Subcutaneous abdominal adipose tissue (tissue), 5 donors: ENCODE measurements at regions not wholly inside any gene's neighbourhood (a gene's known extent, or its start where the extent isn't known, plus 50 kb on each side); places are given as distances from the start of the nearest gene placed in this dataset.

ENCODE experiments used
- H3K27ac ChIP-seq: one replicate; pipeline ENCODE4 v1.7.0; 2013; ENCODE audit warnings: low read depth, mild to moderate bottlenecking, inconsistent platforms, low read length, moderate library complexity
- H3K27me3 ChIP-seq, 5 donors: one replicate each; pipeline ENCODE4 v1.7.0; 2013; ENCODE audit warnings: low read length in 5 of 5, inconsistent platforms in 1 of 5; ENCODE audit not compliant: control insufficient read depth in 5 of 5, insufficient read depth in 4 of 5
- H3K36me3 ChIP-seq, 5 donors: one replicate each; pipeline ENCODE4 v1.7.0; 2013; ENCODE audit warnings: low read length in 5 of 5; ENCODE audit not compliant: control insufficient read depth in 5 of 5, insufficient read depth in 5 of 5
- H3K4me1 ChIP-seq, 5 donors: one replicate each; pipeline ENCODE4 v1.7.0; 2013; ENCODE audit warnings: low read length in 5 of 5, mild to moderate bottlenecking in 3 of 5, moderate library complexity in 1 of 5; ENCODE audit not compliant: control insufficient read depth in 5 of 5, insufficient read depth in 5 of 5
- H3K4me3 ChIP-seq, 5 donors: one replicate each; pipeline ENCODE4 v1.7.0; 2013; ENCODE audit warnings: low read length in 5 of 5, low read depth in 1 of 5
- H3K9ac ChIP-seq, 5 donors: one replicate each; pipeline ENCODE4 v1.7.0; 2013; ENCODE audit warnings: low read length in 5 of 5, mild to moderate bottlenecking in 4 of 5, moderate library complexity in 3 of 5
- H3K9me3 ChIP-seq, 5 donors: one replicate each; pipeline ENCODE4 v1.7.0; 2013; ENCODE audit warnings: low read length in 5 of 5; ENCODE audit not compliant: control insufficient read depth in 5 of 5
- donor health status: healthy.
- donor health status: healthy.
- donor health status: healthy.
- donor health status: healthy.
- donor health status: healthy.

GRCh38 chr21:38956521-38956855, 150.8 kb downstream of the ETS2 start:
- Histone ChIP-seq H3K4me1 (peaks cover 0 to 7% (median 3%) of the 10 kb centered on the region in 5 donors), H3K27me3 (no peaks in the 10 kb centered on the region), H3K27ac (no peak overlapping the region), H3K9me3 (no peaks in the 10 kb centered on the region), H3K9ac (no peak overlapping the region), H3K4me3 (no peak overlapping the region), H3K36me3 (no peaks in the 10 kb centered on the region)

- H3K4me1 ChIP-seq: peaks cover 0 to 7% (median 3%) of the 10 kb centered on the region in 5 donors
- no peak overlapping the region for H3K27ac ChIP-seq
- no peaks in the 10 kb centered on the region for H3K27me3 ChIP-seq
- no peaks in the 10 kb centered on the region for H3K36me3 ChIP-seq
- no peak overlapping the region for H3K4me3 ChIP-seq
- no peaks in the 10 kb centered on the region for H3K9me3 ChIP-seq
- no peak overlapping the region for H3K9ac ChIP-seq
Observed at GRCh38 chr21:38956007-38956406, 150.3 kb downstream of the ETS2 start.

GRCh38 chr21:38955495-38955894, 149.8 kb downstream of the ETS2 start:
- Histone ChIP-seq H3K4me1 (peaks cover 0 to 7% (median 3%) of the 10 kb centered on the region in 5 donors), H3K27ac (no peak overlapping the region), H3K9me3 (no peaks in the 10 kb centered on the region), H3K4me3 (no peak overlapping the region), H3K36me3 (no peaks in the 10 kb centered on the region), H3K9ac (no peak overlapping the region), H3K27me3 (no peaks in the 10 kb centered on the region)

GRCh38 chr21:38954588-38955004, 148.9 kb downstream of the ETS2 start:
- Histone ChIP-seq H3K27me3 (no peaks in the 10 kb centered on the region), H3K36me3 (no peaks in the 10 kb centered on the region), H3K9me3 (no peaks in the 10 kb centered on the region), H3K27ac (no peak overlapping the region), H3K9ac (no peak overlapping the region), H3K4me1 (peaks cover 0 to 6% (median 3%) of the 10 kb centered on the region in 5 donors), H3K4me3 (no peak overlapping the region)

- H3K4me1 ChIP-seq: peaks cover 0 to 3% (median 0%) of the 10 kb centered on the region in 5 donors
- no peak overlapping the region for H3K27ac ChIP-seq
- no peaks in the 10 kb centered on the region for H3K27me3 ChIP-seq
- no peak overlapping the region for H3K4me3 ChIP-seq
- H3K9ac ChIP-seq: no peak overlapping the region
- no peaks in the 10 kb centered on the region for H3K9me3 ChIP-seq
- H3K36me3 ChIP-seq: no peaks in the 10 kb centered on the region
Observed at GRCh38 chr21:38953516-38953915, 147.8 kb downstream of the ETS2 start.

GRCh38 chr21:38952890-38953289, 147.2 kb downstream of the ETS2 start:
- Histone ChIP-seq H3K9me3 (no peaks in the 10 kb centered on the region), H3K27ac (no peak overlapping the region), H3K9ac (no peak overlapping the region), H3K36me3 (no peaks in the 10 kb centered on the region), H3K27me3 (no peaks in the 10 kb centered on the region), H3K4me3 (no peak overlapping the region), H3K4me1 (peaks cover 0 to 3% (median 0%) of the 10 kb centered on the region in 5 donors)

DNA sequence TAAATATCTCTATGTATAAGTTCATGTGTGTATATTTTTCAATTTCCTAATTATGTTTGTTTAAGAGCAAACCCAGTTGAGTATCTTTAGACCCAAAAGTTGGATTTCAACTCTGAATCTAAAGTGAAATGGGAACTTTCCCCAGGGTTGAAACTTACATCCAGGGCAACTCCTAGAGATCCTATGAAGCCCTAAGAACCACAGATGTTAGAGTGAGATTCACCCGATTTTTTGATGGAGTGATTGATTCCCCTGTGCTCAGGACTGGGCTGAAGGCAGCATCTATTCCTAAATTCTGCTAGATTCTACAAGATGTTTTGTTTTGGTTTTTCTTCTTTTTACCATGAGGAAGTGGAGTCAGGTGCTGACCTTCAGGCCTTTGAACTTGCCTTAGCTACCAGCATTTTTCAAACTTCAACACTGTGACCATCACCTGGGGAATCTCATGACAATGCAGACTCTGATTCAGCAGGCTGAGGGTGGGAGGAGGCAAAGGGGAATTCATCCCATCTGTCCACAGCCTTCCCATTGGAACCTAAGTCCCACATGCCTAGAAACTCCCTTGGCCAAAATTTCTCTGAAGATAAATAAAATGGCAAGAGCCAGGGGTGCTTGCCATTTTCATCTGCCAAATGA, 145.5 kb downstream of the ETS2 start:
- H3K27ac ChIP-seq: no peak overlapping the region
- no peaks in the 10 kb centered on the region for H3K27me3 ChIP-seq
- H3K9ac ChIP-seq: no peak overlapping the region
- H3K4me1 ChIP-seq: peaks cover 0 to 3% (median 0%) of the 10 kb centered on the region in 5 donors
- H3K4me3 ChIP-seq: no peak overlapping the region
- H3K9me3 ChIP-seq: no peaks in the 10 kb centered on the region
- H3K36me3 ChIP-seq: no peaks in the 10 kb centered on the region

DNA sequence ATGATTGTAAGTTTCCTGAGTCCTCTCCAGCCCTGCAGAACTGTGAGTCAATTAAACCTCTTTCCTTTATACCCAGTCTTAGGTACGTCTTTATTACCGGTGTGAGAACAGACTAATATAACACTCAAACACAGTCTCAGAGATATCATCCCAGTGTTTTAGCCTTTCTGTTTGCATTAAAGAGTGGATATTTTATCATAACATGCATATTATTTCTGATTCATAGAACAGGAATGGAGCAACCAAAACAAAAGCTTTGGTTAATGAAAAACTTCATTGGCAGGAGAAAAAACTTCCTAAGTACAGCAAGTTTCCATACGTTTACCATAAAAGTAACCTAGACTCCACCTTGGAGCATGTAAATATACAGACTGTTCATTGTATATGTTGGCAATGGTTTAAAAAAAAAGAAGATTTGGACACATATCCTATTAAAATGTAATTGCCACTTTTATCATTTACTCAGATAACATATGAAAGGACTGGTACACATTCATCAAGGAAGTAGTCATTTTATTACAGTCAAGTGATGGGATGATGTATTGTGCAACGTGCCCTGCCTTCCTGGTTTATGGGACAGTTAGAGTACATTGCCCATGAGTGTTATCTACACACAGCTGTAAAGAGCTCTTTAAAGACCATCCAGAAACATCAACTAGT, 144.8 kb downstream of the ETS2 start:
- Histone ChIP-seq H3K9me3 (no peaks in the 10 kb centered on the region), H3K9ac (no peak overlapping the region), H3K27me3 (no peaks in the 10 kb centered on the region), H3K36me3 (no peaks in the 10 kb centered on the region), H3K4me3 (no peak overlapping the region), H3K4me1 (peaks cover 0 to 3% (median 0%) of the 10 kb centered on the region in 5 donors), H3K27ac (no peak overlapping the region)

DNA sequence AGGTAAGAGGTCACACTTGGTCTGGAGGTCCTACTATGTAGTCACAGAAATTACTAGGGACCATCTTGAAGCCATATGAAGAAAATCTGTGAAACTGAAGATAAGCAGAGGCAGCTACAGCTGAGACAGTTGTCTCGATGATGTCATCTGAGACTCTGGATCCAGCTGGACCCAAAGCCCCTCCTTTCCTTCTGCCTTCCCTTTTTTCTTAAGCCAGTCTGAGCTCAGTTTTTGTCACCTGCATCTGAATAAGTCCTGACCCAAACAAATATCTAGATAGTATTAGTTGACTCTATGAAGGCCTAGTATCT, 143.3 kb downstream of the ETS2 start:
- H3K9ac ChIP-seq: no peak overlapping the region
- H3K36me3 ChIP-seq: no peaks in the 10 kb centered on the region
- H3K9me3 ChIP-seq: no peaks in the 10 kb centered on the region
- no peaks in the 10 kb centered on the region for H3K4me1 ChIP-seq
- no peak overlapping the region for H3K4me3 ChIP-seq
- H3K27me3 ChIP-seq: no peaks in the 10 kb centered on the region
- no peak overlapping the region for H3K27ac ChIP-seq

DNA sequence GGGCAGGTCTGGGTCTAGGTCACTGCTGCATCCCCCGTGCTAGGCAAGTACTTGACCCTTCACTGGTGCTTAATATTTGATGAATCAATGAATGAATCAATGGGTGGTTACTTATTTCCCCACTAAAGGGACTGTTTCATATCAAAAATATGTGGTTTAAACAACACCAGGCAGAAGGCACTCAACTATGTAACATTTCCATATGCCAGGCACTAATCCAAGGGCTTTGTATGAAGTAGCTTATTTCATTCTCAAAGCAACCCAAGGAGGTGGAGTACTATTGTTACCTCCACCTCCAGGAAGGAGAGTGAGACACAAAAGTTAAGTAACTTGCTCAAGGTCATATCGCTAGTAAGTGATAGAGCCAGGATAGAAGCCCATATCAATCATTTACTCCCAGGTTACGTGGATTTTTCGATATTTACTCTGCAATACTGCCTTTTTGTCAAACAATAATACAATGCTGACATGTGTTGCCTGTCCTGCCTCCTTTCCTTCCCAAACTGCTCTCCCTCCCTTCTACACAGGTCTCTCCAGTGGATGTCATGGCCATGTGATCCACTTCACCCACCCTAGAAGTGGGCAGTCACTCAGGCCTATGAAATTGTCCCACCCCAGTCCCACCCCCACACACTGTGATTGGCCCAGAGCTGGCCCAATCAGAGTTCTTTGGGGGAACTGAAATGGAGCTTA, 142.8 kb downstream of the ETS2 start:
- no peak overlapping the region for H3K27ac ChIP-seq
- H3K27me3 ChIP-seq: no peaks in the 10 kb centered on the region
- no peak overlapping the region for H3K9ac ChIP-seq
- no peaks in the 10 kb centered on the region for H3K4me1 ChIP-seq
- no peak overlapping the region for H3K4me3 ChIP-seq
- H3K36me3 ChIP-seq: no peaks in the 10 kb centered on the region
- H3K9me3 ChIP-seq: no peaks in the 10 kb centered on the region
